Large intestine (tissue), 3 donors: ENCODE measurements at regions not wholly inside any gene's neighbourhood (a gene's known extent, or its start where the extent isn't known, plus 50 kb on each side); places are given as distances from the start of the nearest gene placed in this dataset.

Source experiments
- DNase-seq, 2 donors: peaks; one replicate each; pipeline versions ENCODE4 v3.0.0 to v3.0.0-alpha.2; 2013
- H3K27ac ChIP-seq: one replicate; pipeline ENCODE4 v1.5.1; 2013; ENCODE audit warnings: low read length
- H3K27me3 ChIP-seq: 2 replicates; pipeline ENCODE4 v1.6.1; 2013; ENCODE audit warnings: low read length; ENCODE audit not compliant: control insufficient read depth, insufficient read depth
- H3K36me3 ChIP-seq: 2 replicates; pipeline ENCODE4 v1.6.1; 2013; ENCODE audit warnings: low read length; ENCODE audit not compliant: control insufficient read depth, insufficient read depth
- H3K4me1 ChIP-seq: one replicate; pipeline ENCODE4 v1.6.1; 2013; ENCODE audit warnings: low read length; ENCODE audit not compliant: control insufficient read depth, insufficient read depth
- H3K4me3 ChIP-seq: one replicate; pipeline ENCODE4 v1.5.1; 2013; ENCODE audit warnings: low read length
- H3K9me3 ChIP-seq: one replicate; pipeline ENCODE4 v1.6.1; 2013; ENCODE audit warnings: mild to moderate bottlenecking, low read depth, low read length, moderate library complexity; ENCODE audit not compliant: control insufficient read depth
- WGBS: methylation state at CpG from one replicate; pipeline ENCODE4 v1.1.5; 2013; ENCODE audit warnings: low lambda C conversion rate; ENCODE audit not compliant: insufficient coverage; 5-methylcytosine and 5-hydroxymethylcytosine counted together

- DNase-seq = no peak
Observed at GRCh38 chr15:36275656-36276055, 303.8 kb upstream of the CDIN1 start.

GRCh38 chr15:36278219-36278618 is 301.2 kb upstream of the CDIN1 start:
- Histone ChIP-seq H3K27me3 (no peaks in the 10 kb centered on the region), H3K4me3 (no peak overlapping the region), H3K9me3 (no peaks in the 10 kb centered on the region), H3K4me1 (no peaks in the 10 kb centered on the region), H3K27ac (no peak overlapping the region), H3K36me3 (no peaks in the 10 kb centered on the region)
- WGBS = no CpG with 5 or more reads among the region's 1 CpG
- DNase-seq = no peak

More at GRCh38 chr15:36275656-36276055, 303.8 kb upstream of the CDIN1 start:
- Histone ChIP-seq H3K4me1 (no peaks in the 10 kb centered on the region), H3K27me3 (peaks cover 3% of the 10 kb centered on the region), H3K36me3 (no peaks in the 10 kb centered on the region), H3K9me3 (no peaks in the 10 kb centered on the region), H3K27ac (no peak overlapping the region), H3K4me3 (no peak overlapping the region)
- no CpG with 5 or more reads among the region's 2 CpGs for WGBS

- DNase-seq = no peak
- Histone ChIP-seq H3K27me3 (no peaks in the 10 kb centered on the region), H3K9me3 (no peaks in the 10 kb centered on the region), H3K4me3 (no peak overlapping the region), H3K27ac (no peak overlapping the region), H3K36me3 (no peaks in the 10 kb centered on the region), H3K4me1 (no peaks in the 10 kb centered on the region)
- WGBS = no CpG with 5 or more reads among the region's 1 CpG
Observed at GRCh38 chr15:36282821-36283220, 296.6 kb upstream of the CDIN1 start.

- no peak for DNase-seq
- H3K27ac ChIP-seq = no peak overlapping the region
- no peaks in the 10 kb centered on the region for H3K4me1 ChIP-seq
- no peaks in the 10 kb centered on the region for H3K36me3 ChIP-seq
- H3K4me3 ChIP-seq = no peak overlapping the region
- no peaks in the 10 kb centered on the region for H3K27me3 ChIP-seq
- H3K9me3 ChIP-seq = no peaks in the 10 kb centered on the region
Observed at GRCh38 chr15:36284911-36285310, 294.5 kb upstream of the CDIN1 start.

GRCh38 chr15:36291501-36291900 is 287.9 kb upstream of the CDIN1 start:
- DNase-seq = no peak
- Histone ChIP-seq H3K4me3 (no peak overlapping the region), H3K4me1 (no peaks in the 10 kb centered on the region), H3K27ac (no peak overlapping the region), H3K36me3 (no peaks in the 10 kb centered on the region), H3K27me3 (no peaks in the 10 kb centered on the region), H3K9me3 (no peaks in the 10 kb centered on the region)
- 80% methylated on average over 2 of the region's 3 CpGs for WGBS

- Histone ChIP-seq H3K4me1 (no peaks in the 10 kb centered on the region), H3K9me3 (no peaks in the 10 kb centered on the region), H3K27ac (no peak overlapping the region), H3K27me3 (no peaks in the 10 kb centered on the region), H3K36me3 (no peaks in the 10 kb centered on the region), H3K4me3 (no peak overlapping the region)
- DNase-seq = no peak
- WGBS = no CpG with 5 or more reads among the region's 1 CpG
Observed at GRCh38 chr15:36294359-36294758, 285.1 kb upstream of the CDIN1 start.

GRCh38 chr15:36301947-36302346 is 277.5 kb upstream of the CDIN1 start:
- Histone ChIP-seq H3K36me3 (no peaks in the 10 kb centered on the region), H3K4me1 (no peaks in the 10 kb centered on the region), H3K9me3 (no peaks in the 10 kb centered on the region), H3K4me3 (no peak overlapping the region), H3K27me3 (no peaks in the 10 kb centered on the region), H3K27ac (no peak overlapping the region)
- 20% methylated on average over 1 of the region's 5 CpGs for WGBS
- no peak for DNase-seq

GRCh38 chr15:36313021-36313420 is 266.4 kb upstream of the CDIN1 start:
- Histone ChIP-seq H3K36me3 (no peaks in the 10 kb centered on the region), H3K27ac (no peak overlapping the region), H3K27me3 (no peaks in the 10 kb centered on the region), H3K9me3 (no peaks in the 10 kb centered on the region), H3K4me1 (no peaks in the 10 kb centered on the region), H3K4me3 (no peak overlapping the region)
- WGBS = no CpG with 5 or more reads among the region's 1 CpG
- DNase-seq = no peak

GRCh38 chr15:36313736-36314280 is 265.6 kb upstream of the CDIN1 start:
- H3K9me3 ChIP-seq = no peaks in the 10 kb centered on the region

GRCh38 chr15:36315649-36316048 is 263.8 kb upstream of the CDIN1 start:
- no peaks in the 10 kb centered on the region for H3K9me3 ChIP-seq
- H3K4me1 ChIP-seq = no peaks in the 10 kb centered on the region
- no peak overlapping the region for H3K27ac ChIP-seq
- DNase-seq = no peak
- no CpG with 5 or more reads among the region's 2 CpGs for WGBS
- H3K4me3 ChIP-seq = no peak overlapping the region
- no peaks in the 10 kb centered on the region for H3K36me3 ChIP-seq
- no peaks in the 10 kb centered on the region for H3K27me3 ChIP-seq

More at GRCh38 chr15:36313736-36314280, 265.6 kb upstream of the CDIN1 start:
- no peaks in the 10 kb centered on the region for H3K36me3 ChIP-seq
- H3K27me3 ChIP-seq = no peaks in the 10 kb centered on the region
- WGBS = 93% methylated on average over 2 of the region's 2 CpGs
- H3K4me1 ChIP-seq = no peaks in the 10 kb centered on the region
- no peak overlapping the region for H3K4me3 ChIP-seq
- H3K27ac ChIP-seq = no peak overlapping the region
- no peak for DNase-seq

- DNase-seq = no peak
- Histone ChIP-seq H3K27me3 (no peaks in the 10 kb centered on the region), H3K27ac (no peak overlapping the region), H3K4me3 (no peak overlapping the region), H3K9me3 (peaks cover 3% of the 10 kb centered on the region), H3K36me3 (no peaks in the 10 kb centered on the region), H3K4me1 (no peaks in the 10 kb centered on the region)
- no CpG with 5 or more reads among the region's 3 CpGs for whole genome bisulfite sequencing
Observed at GRCh38 chr15:36323615-36324014, 255.8 kb upstream of the CDIN1 start.
